ENCODE measurements at regions not wholly inside any gene's neighbourhood (a gene's known extent, or its start where the extent isn't known, plus 50 kb on each side); places are given as distances from the start of the nearest gene placed in this dataset.
"Not testable (repeated sequence)": the region's sequence is repeated elsewhere in the genome, so short reads cannot be mapped to it uniquely, and the experiment has no call there.

- TF ChIP-seq RAD21 (IDR thresholded peaks at IDR 0.05; ENCODE audit: low read length); CTCF (conservative IDR thresholded peaks at IDR 0.05; ENCODE audit: low read depth, low read length); POLR2A (IDR thresholded peaks at IDR 0.05; ENCODE audit: low read depth, low read length); ELK1 (IDR thresholded peaks at IDR 0.05; ENCODE audit: borderline replicate concordance, low read depth, low read length); USF2 (IDR thresholded peaks at IDR 0.05; ENCODE audit: low read depth, low read length); CEBPB (IDR thresholded peaks at IDR 0.05; ENCODE audit: low read depth, low read length); FOS (IDR thresholded peaks at IDR 0.05; ENCODE audit: low read depth, low read length); SMC3 (IDR thresholded peaks at IDR 0.05; ENCODE audit: low read depth, low read length): not testable (repeated sequence)
These were observed 1523.7 kb upstream of the TPTE start for GRCh38 chr21:8997443-8998390.
